ENCODE measurements at regions not wholly inside any gene's neighbourhood (a gene's known extent, or its start where the extent isn't known, plus 50 kb on each side); places are given as distances from the start of the nearest gene placed in this dataset.

- H3K4me1 ChIP-seq (ENCODE audit: control insufficient read depth, extremely low read depth, insufficient read depth, low read length): no peaks in the 10 kb centered on the region
- H3K9me1 ChIP-seq (replicated peaks; ENCODE audit: control insufficient read depth, extremely low read depth, insufficient read depth, low read length): no peaks in the 10 kb centered on the region
- ChIA-PET POLR2A (no interaction called here), CTCF (no interaction called here)
- no peak overlapping the region for H3K4me3 ChIP-seq (replicated peaks in 1 of 3; ENCODE audit: insufficient read depth in 1 of 3, low read depth in 1 of 3, low read length in 3 of 3)
- DNase-seq (ENCODE audit: low read depth, low spot score): no peak
- H3K36me3 ChIP-seq (ENCODE audit: control insufficient read depth in 2 of 2, extremely low read depth in 1 of 2, insufficient read depth in 2 of 2, low read length in 2 of 2): no peaks in the 10 kb centered on the region
- dilution Hi-C loops (cut with MboI; ENCODE audit: extremely low pct_ligation_motif_present, low sequenced_read_pairs): no loop called here
- H3K4me2 ChIP-seq (ENCODE audit: insufficient read depth, low read length): no peak overlapping the region
- FAIRE-seq: no peak
- BruUV-seq (replicated peaks): no TSS peak
- H3K79me2 ChIP-seq (ENCODE audit: control insufficient read depth, insufficient read depth, low read length): no peaks in the 10 kb centered on the region
- H3K9me3 ChIP-seq (replicated peaks; ENCODE audit: control insufficient read depth, insufficient read depth, low read length): no peaks in the 10 kb centered on the region
- intact Hi-C loops (cut with micrococcal nuclease): no loop called here
- TF ChIP-seq JUN (IDR thresholded peaks at IDR 0.05; ENCODE audit: borderline replicate concordance, insufficient read depth, insufficient read length, low read depth) (no peak), GATA2 (IDR thresholded peaks at IDR 0.05; ENCODE audit: insufficient read depth, insufficient read length, low read depth, low read length) (no peak), POLR2AphosphoS5 (IDR thresholded peaks at IDR 0.05; ENCODE audit: insufficient read depth, low read depth, low read length) (no peak), MAX (IDR thresholded peaks at IDR 0.05; ENCODE audit: insufficient read depth, insufficient read length) (no peak), MYC (IDR thresholded peaks at IDR 0.05; ENCODE audit: low read depth, low read length) (no peak), CTCF (IDR thresholded peaks at IDR 0.05; ENCODE audit: extremely low read depth in 1 of 2, insufficient read depth in 1 of 2, low read depth in 1 of 2, low read length in 2 of 2) (no peak), FOS (IDR thresholded peaks at IDR 0.05; ENCODE audit: borderline replicate concordance, insufficient read depth, low read length) (no peak), POLR2A (IDR thresholded peaks at IDR 0.05; ENCODE audit: low read depth, low read length) (no peak), EZH2 (IDR thresholded peaks at IDR 0.05; ENCODE audit: borderline replicate concordance, low read depth, low read length, severe bottlenecking) (no peak)
- no peak overlapping the region for H3K9ac ChIP-seq (replicated peaks; ENCODE audit: extremely low read depth, insufficient read depth, low read length)
- H3K27ac ChIP-seq (ENCODE audit: insufficient read depth, low read depth, low read length): no peak overlapping the region
- no peaks in the 10 kb centered on the region for H3K27me3 ChIP-seq (ENCODE audit: control insufficient read depth in 2 of 2, insufficient read depth in 2 of 2, low read length in 2 of 2)
- no peak overlapping the region for H2AFZ ChIP-seq (ENCODE audit: low read depth, low read length)
- no peaks in the 10 kb centered on the region for H4K20me1 ChIP-seq (replicated peaks; ENCODE audit: control insufficient read depth, extremely low read depth, insufficient read depth, low read length)
Observed at GRCh38 chr9:129374651-129375050, 196.6 kb upstream of the IER5L start.

Measured in endothelial cell of umbilical vein (primary cell).